ENCODE measurements at regions not wholly inside any gene's neighbourhood (a gene's known extent, or its start where the extent isn't known, plus 50 kb on each side); places are given as distances from the start of the nearest gene placed in this dataset.
A peak's percentile ranks its signal among the peaks of the same experiment; 100 is the strongest.

- in situ Hi-C loops (cut with HindIII; ENCODE audit: low pct_unique_long_range_greater_than_20kb, low sequenced_read_pairs): no loop called here
- TF ChIP-seq JUND (IDR thresholded peaks at IDR 0.05; ENCODE audit: low read depth): no peak
- no peak for DNase-seq (ENCODE audit: low read depth in 1 of 2, low spot score in 1 of 2)
Observed at GRCh38 chr5:14954616-14955343, 83.2 kb upstream of the ANKH start.

GRCh38 chr5:14954216-14954615 lies 82.6 kb upstream of the ANKH start:
- no peak for TF ChIP-seq JUND (IDR thresholded peaks at IDR 0.05; ENCODE audit: low read depth)
- no peak for DNase-seq (ENCODE audit: low read depth in 1 of 2, low spot score in 1 of 2)
- in situ Hi-C loops (cut with HindIII; ENCODE audit: low pct_unique_long_range_greater_than_20kb, low sequenced_read_pairs): no loop called here

GRCh38 chr5:14953075-14953607 lies 81.6 kb upstream of the ANKH start:
- TF ChIP-seq JUND (IDR thresholded peaks at IDR 0.05; ENCODE audit: low read depth): no peak
- in situ Hi-C loops (cut with HindIII; ENCODE audit: low pct_unique_long_range_greater_than_20kb, low sequenced_read_pairs): no loop called here
- no peak for DNase-seq (ENCODE audit: low read depth in 1 of 2, low spot score in 1 of 2)

GRCh38 chr5:14948383-14948782 lies 76.8 kb upstream of the ANKH start:
- in situ Hi-C loops (cut with HindIII; ENCODE audit: low pct_unique_long_range_greater_than_20kb, low sequenced_read_pairs): no loop called here
- TF ChIP-seq JUND (IDR thresholded peaks at IDR 0.05; ENCODE audit: low read depth): no peak
- no peak for DNase-seq (ENCODE audit: low read depth in 1 of 2, low spot score in 1 of 2)

- DNase-seq (ENCODE audit: low read depth in 1 of 2, low spot score in 1 of 2): peak; percentile 18 to 66
- in situ Hi-C loops (cut with HindIII; ENCODE audit: low pct_unique_long_range_greater_than_20kb, low sequenced_read_pairs): no loop called here
- TF ChIP-seq JUND (IDR thresholded peaks at IDR 0.05; ENCODE audit: low read depth): no peak
Observed at GRCh38 chr5:14946815-14947620, 75.4 kb upstream of the ANKH start.

GRCh38 chr5:14945450-14945849 lies 73.9 kb upstream of the ANKH start:
- in situ Hi-C loops (cut with HindIII; ENCODE audit: low pct_unique_long_range_greater_than_20kb, low sequenced_read_pairs): no loop called here
- no peak for TF ChIP-seq JUND (IDR thresholded peaks at IDR 0.05; ENCODE audit: low read depth)

GRCh38 chr5:14944996-14945395 lies 73.4 kb upstream of the ANKH start:
- no peak for DNase-seq (ENCODE audit: low read depth in 1 of 2, low spot score in 1 of 2)
- in situ Hi-C loops (cut with HindIII; ENCODE audit: low pct_unique_long_range_greater_than_20kb, low sequenced_read_pairs): no loop called here
- no peak for TF ChIP-seq JUND (IDR thresholded peaks at IDR 0.05; ENCODE audit: low read depth)

More at GRCh38 chr5:14945450-14945849, 73.9 kb upstream of the ANKH start:
- DNase-seq (ENCODE audit: low read depth in 1 of 2, low spot score in 1 of 2): no peak

- DNase-seq (ENCODE audit: low read depth in 1 of 2, low spot score in 1 of 2): no peak
- no peak for TF ChIP-seq JUND (IDR thresholded peaks at IDR 0.05; ENCODE audit: low read depth)
- in situ Hi-C loops (cut with HindIII; ENCODE audit: low pct_unique_long_range_greater_than_20kb, low sequenced_read_pairs): no loop called here
Observed at GRCh38 chr5:14944350-14944739, 72.8 kb upstream of the ANKH start.

- DNase-seq (ENCODE audit: low read depth in 1 of 2, low spot score in 1 of 2): no peak
- TF ChIP-seq JUND (IDR thresholded peaks at IDR 0.05; ENCODE audit: low read depth): no peak
- in situ Hi-C loops (cut with HindIII; ENCODE audit: low pct_unique_long_range_greater_than_20kb, low sequenced_read_pairs): no loop called here
Observed at GRCh38 chr5:14942212-14942611, 70.6 kb upstream of the ANKH start.

GRCh38 chr5:14937254-14937653 lies 65.7 kb upstream of the ANKH start:
- no peak for DNase-seq (ENCODE audit: low read depth in 1 of 2, low spot score in 1 of 2)
- TF ChIP-seq JUND (IDR thresholded peaks at IDR 0.05; ENCODE audit: low read depth): no peak
- in situ Hi-C loops (cut with HindIII; ENCODE audit: low pct_unique_long_range_greater_than_20kb, low sequenced_read_pairs): no loop called here

- DNase-seq (ENCODE audit: low read depth in 1 of 2, low spot score in 1 of 2): no peak
- TF ChIP-seq JUND (IDR thresholded peaks at IDR 0.05; ENCODE audit: low read depth): no peak
- in situ Hi-C loops (cut with HindIII; ENCODE audit: low pct_unique_long_range_greater_than_20kb, low sequenced_read_pairs): no loop called here
Observed at GRCh38 chr5:14936588-14936987, 65.0 kb upstream of the ANKH start.

GRCh38 chr5:14935341-14935740 lies 63.8 kb upstream of the ANKH start:
- DNase-seq (ENCODE audit: low read depth in 1 of 2, low spot score in 1 of 2): no peak
- in situ Hi-C loops (cut with HindIII; ENCODE audit: low pct_unique_long_range_greater_than_20kb, low sequenced_read_pairs): no loop called here
- no peak for TF ChIP-seq JUND (IDR thresholded peaks at IDR 0.05; ENCODE audit: low read depth)

GRCh38 chr5:14932902-14933469 lies 61.4 kb upstream of the ANKH start:
- no peak for DNase-seq (ENCODE audit: low read depth in 1 of 2, low spot score in 1 of 2)
- in situ Hi-C loops (cut with HindIII; ENCODE audit: low pct_unique_long_range_greater_than_20kb, low sequenced_read_pairs): no loop called here
- no peak for TF ChIP-seq JUND (IDR thresholded peaks at IDR 0.05; ENCODE audit: low read depth)
